ENCODE measurements at regions not wholly inside any gene's neighbourhood (a gene's known extent, or its start where the extent isn't known, plus 50 kb on each side); places are given as distances from the start of the nearest gene placed in this dataset.

DNA sequence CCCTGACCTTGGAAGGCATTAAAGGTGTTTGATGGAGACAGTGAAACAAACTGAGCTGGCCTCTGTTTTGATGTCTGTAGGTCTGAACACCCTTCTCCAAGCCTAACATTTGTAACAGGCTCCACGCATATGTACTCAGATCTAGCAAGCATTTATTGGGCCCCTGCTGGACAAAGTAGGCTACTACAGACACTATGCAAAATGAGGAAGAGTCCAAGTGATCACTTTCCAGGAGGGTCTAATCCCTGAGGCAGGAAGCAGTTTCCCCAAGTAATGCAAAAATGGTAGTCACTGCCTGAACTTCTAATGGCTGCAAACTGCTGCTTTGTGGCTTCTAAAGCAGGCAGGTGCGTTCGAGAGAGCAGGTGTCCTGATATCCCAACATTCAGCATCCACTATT is 405.8 kb downstream of the MED13L start (continued):
- TF ChIP-seq MAFK (IDR thresholded peaks at IDR 0.05; ENCODE audit: low read depth, low read length) (no peak), NRF1 (IDR thresholded peaks at IDR 0.05; ENCODE audit: low read depth, low read length) (no peak), JUND (IDR thresholded peaks at IDR 0.05; ENCODE audit: low read length) (peak; percentile 78), SUZ12 (IDR thresholded peaks at IDR 0.05; ENCODE audit: low read length) (no peak), SP4 (IDR thresholded peaks at IDR 0.05; ENCODE audit: low read length) (no peak), HDAC2 (IDR thresholded peaks at IDR 0.05; ENCODE audit: borderline replicate concordance in 1 of 2, low read depth in 2 of 2, low read length in 2 of 2) (no peak), RNF2 (IDR thresholded peaks at IDR 0.05; ENCODE audit: borderline replicate concordance, low read depth, low read length, missing control alignments, poor library complexity, severe bottlenecking) (no peak)

All from H1 (cell line).